ENCODE measurements at regions not wholly inside any gene's neighbourhood (a gene's known extent, or its start where the extent isn't known, plus 50 kb on each side); places are given as distances from the start of the nearest gene placed in this dataset.

DNA sequence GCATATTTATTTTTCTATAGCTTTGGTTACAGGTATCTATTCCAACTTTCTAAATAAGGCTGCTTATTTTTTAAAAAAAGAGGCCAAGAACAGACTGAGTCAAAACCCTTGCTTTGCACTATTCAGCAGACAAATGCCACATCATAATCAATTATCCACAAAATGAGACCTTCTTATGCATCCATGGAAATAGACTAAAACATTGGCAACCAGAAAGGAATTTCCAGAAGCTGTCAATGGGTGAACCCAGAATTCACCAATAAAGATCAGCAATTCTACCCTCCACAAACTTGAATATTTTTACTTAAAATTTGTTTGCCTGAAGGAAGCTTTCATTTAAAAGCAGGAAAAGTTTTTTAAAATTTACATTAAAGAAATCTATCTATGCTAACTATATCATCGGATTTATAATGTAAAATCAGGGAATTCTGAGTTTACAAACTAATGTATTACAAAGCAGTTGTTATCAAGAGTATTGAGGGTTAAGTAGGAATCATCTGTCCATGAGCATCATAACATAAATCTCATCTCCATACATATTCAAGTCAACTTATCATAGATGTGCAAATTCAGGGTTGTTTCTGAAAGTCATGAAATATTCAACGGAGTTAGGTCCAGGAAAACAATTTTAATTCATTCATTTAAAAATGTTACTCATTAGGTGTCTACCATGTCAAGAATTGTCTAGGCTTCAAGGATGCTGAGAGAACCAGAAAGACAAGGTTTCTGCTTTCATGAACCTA is 548.0 kb downstream of the SATB2 start:
- TF ChIP-seq CTCF (IDR thresholded peaks at IDR 0.05; ENCODE audit: poor library complexity) (no peak), EZH2phosphoT487 (IDR thresholded peaks at IDR 0.05; ENCODE audit: low read depth, severe bottlenecking, unreplicated experiment) (no peak)

All from hepatocyte (in vitro differentiated cells).